Common myeloid progenitor, CD34-positive (primary cell): ENCODE measurements at regions not wholly inside any gene's neighbourhood (a gene's known extent, or its start where the extent isn't known, plus 50 kb on each side); places are given as distances from the start of the nearest gene placed in this dataset.

Experiments
- CTCF ChIA-PET: fragments of 350-600 bp; sonication (Branson Sonifier 250); formaldehyde crosslinking; loops from one replicate; lab custom pipeline; 2021; ENCODE audit warnings: antibody characterized with exemption; lab: Charles Lee
- POLR2A ChIA-PET: fragments of 350-600 bp; sonication (Branson Sonifier 250); formaldehyde crosslinking; loops from one replicate; lab custom pipeline; 2021; ENCODE audit warnings: antibody characterized with exemption; lab: Charles Lee
- DNase-seq, 3 donors: peaks; one replicate each; pipeline versions ENCODE4 v3.0.0 to v3.0.0-alpha.2; 2013
- H3K27ac ChIP-seq, 2 experiments: 1 replicate in 1 of 2; 2 replicates in 1 of 2; pipeline ENCODE4 v1.7.0; 2013; ENCODE audit warnings: inconsistent platforms in 2 of 2, low read length in 2 of 2, mild to moderate bottlenecking in 2 of 2, low read depth in 1 of 2, moderate library complexity in 1 of 2; ENCODE audit not compliant: severe bottlenecking in 2 of 2, insufficient read depth in 1 of 2, poor library complexity in 1 of 2
- H3K27me3 ChIP-seq, 5 experiments: replicated peaks in 2 of 5; 1 replicate in 3 of 5; 2 replicates in 2 of 5; pipeline versions ENCODE4 v1.6.1 to v1.7.0; 2013; ENCODE audit warnings: low read length in 4 of 5, mild to moderate bottlenecking in 2 of 5, moderate library complexity in 2 of 5, inconsistent platforms in 1 of 5; ENCODE audit not compliant: insufficient read depth in 5 of 5, control insufficient read depth in 4 of 5
- H3K36me3 ChIP-seq, 4 experiments: 1 replicate in 2 of 4; 2 replicates in 2 of 4; pipeline versions ENCODE4 v1.6.1 to v1.7.0; 2013; ENCODE audit warnings: low read length in 3 of 4, control low read depth in 1 of 4, mild to moderate bottlenecking in 1 of 4; ENCODE audit not compliant: control insufficient read depth in 4 of 4, insufficient read depth in 4 of 4
- H3K4me1 ChIP-seq, 4 experiments: 1 replicate in 3 of 4; 2 replicates in 1 of 4; pipeline versions ENCODE4 v1.6.1 to v1.7.1; 2013; ENCODE audit warnings: low read length in 3 of 4, mild to moderate bottlenecking in 3 of 4, control low read depth in 1 of 4, inconsistent platforms in 1 of 4, moderate library complexity in 1 of 4; ENCODE audit not compliant: control insufficient read depth in 4 of 4, insufficient read depth in 4 of 4; ENCODE audit errors: control extremely low read depth in 1 of 4
- H3K4me3 ChIP-seq, 7 experiments: 1 replicate in 4 of 7; 2 replicates in 3 of 7; pipeline versions ENCODE4 v1.5.1 to v1.7.0; 2013; ENCODE audit warnings: mild to moderate bottlenecking in 7 of 7, low read length in 6 of 7, moderate library complexity in 6 of 7, inconsistent platforms in 2 of 7, low read depth in 2 of 7, control low read depth in 1 of 7; ENCODE audit not compliant: insufficient read depth in 4 of 7, control insufficient read depth in 1 of 7; ENCODE audit errors: extremely low read depth in 1 of 7
- H3K9me3 ChIP-seq, 5 experiments: 1 replicate in 4 of 5; 2 replicates in 1 of 5; pipeline versions ENCODE4 v1.6.1 to v1.7.1; 2013; ENCODE audit warnings: low read length in 4 of 5, mild to moderate bottlenecking in 2 of 5, inconsistent platforms in 1 of 5, low read depth in 1 of 5, moderate library complexity in 1 of 5; ENCODE audit not compliant: control insufficient read depth in 4 of 5, insufficient read depth in 2 of 5; ENCODE audit errors: control extremely low read depth in 1 of 5
- WGBS: methylation state at CpG from one replicate; pipeline ENCODE4 v1.1.5; 2013; ENCODE audit not compliant: insufficient coverage; 5-methylcytosine and 5-hydroxymethylcytosine counted together

- ChIA-PET CTCF (no interaction called here), POLR2A (no interaction called here)
Observed at GRCh38 chr3:87473944-87474343, 197.6 kb upstream of the POU1F1 start.

GRCh38 chr3:87468938-87469337 is 192.6 kb upstream of the POU1F1 start:
- CTCF ChIA-PET: interaction anchor here (0.9 kb wide), 1 partner anchor 8 kb away, joined by 3 read pairs; no protein-coding TSS in a partner anchor
- Histone ChIP-seq H3K27ac (no peak overlapping the region), H3K4me1 (no peaks in the 10 kb centered on the region), H3K27me3 (no peaks in the 10 kb centered on the region), H3K4me3 (no peak overlapping the region), H3K9me3 (peaks cover 0 to 4% (median 3%) of the 10 kb centered on the region in 5 experiments), H3K36me3 (no peaks in the 10 kb centered on the region)
- POLR2A ChIA-PET: no interaction called here
- DNase-seq: no peak

More at GRCh38 chr3:87473944-87474343, 197.6 kb upstream of the POU1F1 start:
- Histone ChIP-seq H3K27me3 (no peaks in the 10 kb centered on the region), H3K4me3 (no peak overlapping the region), H3K27ac (no peak overlapping the region), H3K4me1 (no peaks in the 10 kb centered on the region), H3K9me3 (peaks cover 0 to 7% (median 3%) of the 10 kb centered on the region in 5 experiments), H3K36me3 (no peaks in the 10 kb centered on the region)
- no peak for DNase-seq

- 40% methylated on average over 1 of the region's 2 CpGs for WGBS
- H3K9me3 ChIP-seq: peaks cover 0 to 4% (median 3%) of the 10 kb centered on the region in 5 experiments
- no peaks in the 10 kb centered on the region for H3K27me3 ChIP-seq
- H3K4me1 ChIP-seq: no peaks in the 10 kb centered on the region
- no peak overlapping the region for H3K27ac ChIP-seq
- no peaks in the 10 kb centered on the region for H3K36me3 ChIP-seq
- no peak overlapping the region for H3K4me3 ChIP-seq
- ChIA-PET POLR2A (no interaction called here), CTCF (no interaction called here)
- DNase-seq: no peak
Observed at GRCh38 chr3:87468235-87468634, 191.9 kb upstream of the POU1F1 start.

GRCh38 chr3:87462228-87462627 is 185.8 kb upstream of the POU1F1 start:
- Histone ChIP-seq H3K4me3 (no peak overlapping the region), H3K9me3 (no peaks in the 10 kb centered on the region), H3K4me1 (no peaks in the 10 kb centered on the region), H3K27me3 (no peaks in the 10 kb centered on the region), H3K36me3 (no peaks in the 10 kb centered on the region), H3K27ac (no peak overlapping the region)
- ChIA-PET CTCF (interaction anchor here (0.8 kb wide), 1 partner anchor 20 kb away, joined by 3 read pairs; no protein-coding TSS in a partner anchor), POLR2A (no interaction called here)
- no peak for DNase-seq

GRCh38 chr3:87461443-87461842 is 185.1 kb upstream of the POU1F1 start:
- Histone ChIP-seq H3K27ac (no peak overlapping the region), H3K36me3 (no peaks in the 10 kb centered on the region), H3K9me3 (no peaks in the 10 kb centered on the region), H3K4me3 (no peak overlapping the region), H3K27me3 (no peaks in the 10 kb centered on the region), H3K4me1 (no peaks in the 10 kb centered on the region)
- no peak for DNase-seq
- ChIA-PET POLR2A (no interaction called here), CTCF (interaction anchor here (0.8 to 1.2 kb wide), 2 partner anchors 8 to 19 kb away, joined by 3 read pairs; no protein-coding TSS in a partner anchor)
- WGBS: no CpG with 5 or more reads among the region's 2 CpGs

GRCh38 chr3:87461036-87461435 is 184.7 kb upstream of the POU1F1 start:
- ChIA-PET POLR2A (no interaction called here), CTCF (interaction anchor here (1.2 kb wide), 1 partner anchor 9 kb away, joined by 3 read pairs; no protein-coding TSS in a partner anchor)
- Histone ChIP-seq H3K27ac (no peak overlapping the region), H3K4me3 (no peak overlapping the region), H3K9me3 (no peaks in the 10 kb centered on the region), H3K4me1 (no peaks in the 10 kb centered on the region), H3K27me3 (no peaks in the 10 kb centered on the region), H3K36me3 (no peaks in the 10 kb centered on the region)
- no peak for DNase-seq
- 87% methylated on average over 3 of the region's 3 CpGs for WGBS

- POLR2A ChIA-PET: no interaction called here
- H3K27me3 ChIP-seq: no peaks in the 10 kb centered on the region
- H3K4me3 ChIP-seq: no peak overlapping the region
- H3K9me3 ChIP-seq: peaks cover 0 to 8% (median 1%) of the 10 kb centered on the region in 5 experiments
- no peak overlapping the region for H3K27ac ChIP-seq
- no peaks in the 10 kb centered on the region for H3K4me1 ChIP-seq
- DNase-seq: no peak
- H3K36me3 ChIP-seq: no peaks in the 10 kb centered on the region
- CTCF ChIA-PET: no interaction called here
Observed at GRCh38 chr3:87448558-87448957, 172.2 kb upstream of the POU1F1 start.
